ENCODE measurements at regions not wholly inside any gene's neighbourhood (a gene's known extent, or its start where the extent isn't known, plus 50 kb on each side); places are given as distances from the start of the nearest gene placed in this dataset.

- H3K27ac ChIP-seq (ENCODE audit: low read depth, low read length), result no peak overlapping the region
Observed at GRCh38 chr9:79485258-79485657, 86.5 kb upstream of the TLE4 start.

More at GRCh38 chr9:79485258-79485657, 86.5 kb upstream of the TLE4 start:
- Histone ChIP-seq H3K79me2 (ENCODE audit: control insufficient read depth in 1 of 2, insufficient read depth in 2 of 2, low read length in 2 of 2) (no peaks in the 10 kb centered on the region), H2AFZ (ENCODE audit: low read length) (no peak overlapping the region), H3K23me2 (ENCODE audit: low read depth, low read length) (no peaks in the 10 kb centered on the region; the same call in 1 of the 2 replicates), H3K4me1 (replicated peaks in 1 of 4; ENCODE audit: control insufficient read depth in 3 of 4, insufficient read depth in 4 of 4, low read length in 3 of 4) (no peaks in the 10 kb centered on the region; a peak in 1 of 7 replicates), H3K27me3 (replicated peaks in 1 of 4; ENCODE audit: control insufficient read depth in 3 of 4, extremely low read depth in 1 of 4, insufficient read depth in 3 of 4, low read length in 3 of 4) (no peaks in the 10 kb centered on the region), H2BK5ac (ENCODE audit: low read depth, low read length) (no peak overlapping the region), H3K36me3 (ENCODE audit: control insufficient read depth in 2 of 4, insufficient read depth in 4 of 4, low read length in 3 of 4) (no peaks in the 10 kb centered on the region), H4K8ac (ENCODE audit: extremely low read depth, insufficient read depth, low read length) (no peak overlapping the region), H3K4me3 (ENCODE audit: extremely low read depth in 1 of 4, insufficient read depth in 2 of 4, low read depth in 3 of 4, low read length in 4 of 4) (no peak overlapping the region), H3K9ac (replicated peaks in 1 of 4; ENCODE audit: extremely low read depth in 1 of 4, low read depth in 3 of 4, low read length in 3 of 4) (no peak overlapping the region), H2AK5ac (ENCODE audit: low read depth, low read length) (no peak overlapping the region), H3K9me3 (ENCODE audit: insufficient read depth in 2 of 2, low read depth in 1 of 2, low read length in 1 of 2) (no peaks in the 10 kb centered on the region), H3K4ac (replicated peaks; ENCODE audit: insufficient read length, low read depth, low read length) (no peak overlapping the region), H4K20me1 (replicated peaks in 1 of 2; ENCODE audit: control insufficient read depth in 1 of 2, insufficient read depth in 2 of 2, low read length in 2 of 2) (no peaks in the 10 kb centered on the region), H3K14ac (ENCODE audit: insufficient read length) (no peak overlapping the region), H3K18ac (ENCODE audit: extremely low read depth, low read length) (no peak overlapping the region), H3K23ac (ENCODE audit: insufficient read length) (no peak overlapping the region), H2BK20ac (ENCODE audit: low read length) (no peak overlapping the region), H2BK12ac (ENCODE audit: low read depth, low read length) (no peak overlapping the region), H3K4me2 (ENCODE audit: insufficient read depth in 1 of 2, low read depth in 2 of 2, low read length in 2 of 2) (no peak overlapping the region), H2BK120ac (replicated peaks; ENCODE audit: low read depth, low read length) (no peak overlapping the region), H2BK15ac (ENCODE audit: low read length) (no peak overlapping the region), H4K91ac (replicated peaks; ENCODE audit: insufficient read length, low read length) (no peak overlapping the region), H3K79me1 (ENCODE audit: low read depth, low read length) (no peaks in the 10 kb centered on the region), H4K5ac (ENCODE audit: insufficient read length, low read depth, low read length) (no peak overlapping the region), H3K56ac (replicated peaks; ENCODE audit: insufficient read length, low read depth, low read length) (no peak overlapping the region)
- ChIA-PET CTCF (ENCODE audit: partially characterized antibody) (interaction anchor here (0.6 kb wide), 1 partner anchor 688 kb away, joined by 3 read pairs; no protein-coding TSS in a partner anchor), POLR2A (ENCODE audit: partially characterized antibody) (no interaction called here)
- FAIRE-seq, result no peak
- no peak for DNase-seq (ENCODE audit: low read depth in 1 of 2, low spot score in 2 of 2)
- TF ChIP-seq JUND (IDR thresholded peaks at IDR 0.05; ENCODE audit: low read length) (no peak), RXRA (IDR thresholded peaks at IDR 0.05; ENCODE audit: insufficient read depth, low read depth, low read length) (no peak), ZNF274 (IDR thresholded peaks at IDR 0.05; ENCODE audit: borderline replicate concordance, extremely low read depth, low read length) (no peak), PHF8 (conservative IDR thresholded peaks at IDR 0.05; ENCODE audit: low read depth, low read length) (no peak), POLR2A (IDR thresholded peaks at IDR 0.05; ENCODE audit: control extremely low read depth in 1 of 2, low read depth in 2 of 2, low read length in 2 of 2) (no peak), CREB1 (IDR thresholded peaks at IDR 0.05) (no peak), TAF7 (optimal IDR thresholded peaks at IDR 0.05; ENCODE audit: borderline replicate concordance, low read depth, low read length) (no peak), EGR1 (IDR thresholded peaks at IDR 0.05; ENCODE audit: borderline replicate concordance, low read depth, low read length) (no peak), TEAD4 (IDR thresholded peaks at IDR 0.05; ENCODE audit: low read depth, low read length) (no peak)
- TF ChIP-seq, protein P1, sequence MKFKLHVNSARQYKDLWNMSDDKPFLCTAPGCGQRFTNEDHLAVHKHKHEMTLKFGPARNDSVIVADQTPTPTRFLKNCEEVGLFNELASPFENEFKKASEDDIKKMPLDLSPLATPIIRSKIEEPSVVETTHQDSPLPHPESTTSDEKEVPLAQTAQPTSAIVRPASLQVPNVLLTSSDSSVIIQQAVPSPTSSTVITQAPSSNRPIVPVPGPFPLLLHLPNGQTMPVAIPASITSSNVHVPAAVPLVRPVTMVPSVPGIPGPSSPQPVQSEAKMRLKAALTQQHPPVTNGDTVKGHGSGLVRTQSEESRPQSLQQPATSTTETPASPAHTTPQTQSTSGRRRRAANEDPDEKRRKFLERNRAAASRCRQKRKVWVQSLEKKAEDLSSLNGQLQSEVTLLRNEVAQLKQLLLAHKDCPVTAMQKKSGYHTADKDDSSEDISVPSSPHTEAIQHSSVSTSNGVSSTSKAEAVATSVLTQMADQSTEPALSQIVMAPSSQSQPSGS (IDR thresholded peaks at IDR 0.05; ENCODE audit: low read length), result no peak
- WGBS, 2 experiments (ENCODE audit: extremely low coverage in 1 of 2, insufficient coverage in 1 of 2, insufficient read length in 1 of 2, insufficient replicate concordance in 2 of 2, low coverage in 1 of 2, low lambda C conversion rate in 2 of 2, missing lambda C conversion rate in 1 of 2), result 80% methylated on average over 3 of the region's 3 CpGs; no CpG with 5 or more reads in 1 of the 2 experiments
